Activated CD8-positive, alpha-beta T cell treated with anti-CD3 and anti-CD28 coated beads, Interleukin-2, amount 10 ng/mL, durations not matched to agents 7 days and 5 days (primary cell): ENCODE measurements at regions not wholly inside any gene's neighbourhood (a gene's known extent, or its start where the extent isn't known, plus 50 kb on each side); places are given as distances from the start of the nearest gene placed in this dataset.

ENCODE experiments used
- ATAC-seq: fragments of 150-1000 bp; cut with Tn5 transposase; one replicate; pipeline ENCODE4 v1.10.0; 2021; ENCODE audit warnings: moderate library complexity
- CTCF ChIA-PET: fragments of 350-600 bp; sonication (Branson Sonifier 250); formaldehyde crosslinking; loops from one replicate; lab custom pipeline; 2021; ENCODE audit warnings: antibody characterized with exemption; lab: Charles Lee
- POLR2A ChIA-PET: fragments of 350-600 bp; sonication (Branson Sonifier 250); formaldehyde crosslinking; loops from one replicate; lab custom pipeline; 2021; ENCODE audit warnings: antibody characterized with exemption; lab: Charles Lee
- DNase-seq: peaks from one replicate; pipeline ENCODE4 v3.0.0-alpha.2; 2020
- H3K27ac Mint-ChIP-seq: one replicate; pipeline ENCODE4 v1.8.0; 2021; ENCODE audit warnings: mild to moderate bottlenecking, mixed read lengths
- H3K27me3 Mint-ChIP-seq: one replicate; pipeline ENCODE4 v1.8.0; 2021; ENCODE audit warnings: low read depth, mixed read lengths
- H3K36me3 Mint-ChIP-seq: one replicate; pipeline ENCODE4 v1.8.0; 2021; ENCODE audit warnings: low read depth, mixed read lengths
- H3K4me1 Mint-ChIP-seq: one replicate; pipeline ENCODE4 v1.8.0; 2021; ENCODE audit warnings: low read depth, mixed read lengths
- H3K4me3 Mint-ChIP-seq: one replicate; pipeline ENCODE4 v1.8.0; 2021; ENCODE audit warnings: mild to moderate bottlenecking, mixed read lengths
- H3K9me3 Mint-ChIP-seq: one replicate; pipeline ENCODE4 v1.8.0; 2022; ENCODE audit warnings: mixed read lengths; ENCODE audit not compliant: insufficient read depth

GRCh38 chr14:104282332-104283196 lies 144.2 kb downstream of the KIF26A start:
- ATAC-seq (no peak), DNase-seq (no peak)
- ChIA-PET POLR2A (no interaction called here), CTCF (no interaction called here)
- Mint-ChIP-seq H3K27me3 (no peaks in the 10 kb centered on the region), H3K9me3 (no peaks in the 10 kb centered on the region), H3K36me3 (no peaks in the 10 kb centered on the region), H3K4me1 (no peaks in the 10 kb centered on the region), H3K27ac (no peak overlapping the region), H3K4me3 (no peak overlapping the region)

GRCh38 chr14:104283197-104284106 lies 145.1 kb downstream of the KIF26A start:
- Mint-ChIP-seq H3K27ac (no peak overlapping the region), H3K4me3 (no peak overlapping the region), H3K9me3 (no peaks in the 10 kb centered on the region), H3K27me3 (no peaks in the 10 kb centered on the region), H3K4me1 (no peaks in the 10 kb centered on the region), H3K36me3 (no peaks in the 10 kb centered on the region)
- ChIA-PET CTCF (no interaction called here), POLR2A (no interaction called here)
- ATAC-seq (no peak), DNase-seq (no peak)

- no peak overlapping the region for H3K27ac Mint-ChIP-seq
- H3K4me3 Mint-ChIP-seq, result no peak overlapping the region
- no peaks in the 10 kb centered on the region for H3K36me3 Mint-ChIP-seq
- DNase-seq (no peak), ATAC-seq (no peak)
- no peaks in the 10 kb centered on the region for H3K9me3 Mint-ChIP-seq
- no peaks in the 10 kb centered on the region for H3K4me1 Mint-ChIP-seq
- ChIA-PET CTCF (no interaction called here), POLR2A (no interaction called here)
- H3K27me3 Mint-ChIP-seq, result no peaks in the 10 kb centered on the region
Observed at GRCh38 chr14:104284107-104284592, 145.8 kb downstream of the KIF26A start.

GRCh38 chr14:104284636-104285507 lies 146.5 kb downstream of the KIF26A start:
- ChIA-PET POLR2A (interaction anchor here (0.5 kb wide), 1 partner anchor 345 kb away, joined by 3 read pairs; no protein-coding TSS in a partner anchor), CTCF (no interaction called here)
- Mint-ChIP-seq H3K36me3 (no peaks in the 10 kb centered on the region), H3K9me3 (no peaks in the 10 kb centered on the region), H3K4me1 (no peaks in the 10 kb centered on the region), H3K27ac (no peak overlapping the region), H3K4me3 (no peak overlapping the region), H3K27me3 (no peaks in the 10 kb centered on the region)
- DNase-seq (no peak), ATAC-seq (no peak)

- DNase-seq (no peak), ATAC-seq (no peak)
- ChIA-PET POLR2A (interaction anchor here (0.5 kb wide), 1 partner anchor 345 kb away, joined by 3 read pairs; no protein-coding TSS in a partner anchor), CTCF (no interaction called here)
- H3K27ac Mint-ChIP-seq, result no peak overlapping the region
- no peaks in the 10 kb centered on the region for H3K27me3 Mint-ChIP-seq
- H3K9me3 Mint-ChIP-seq, result no peaks in the 10 kb centered on the region
- no peaks in the 10 kb centered on the region for H3K36me3 Mint-ChIP-seq
- H3K4me3 Mint-ChIP-seq, result no peak overlapping the region
- H3K4me1 Mint-ChIP-seq, result no peaks in the 10 kb centered on the region
Observed at GRCh38 chr14:104285508-104285840, 147.1 kb downstream of the KIF26A start.

GRCh38 chr14:104286086-104286485 lies 147.7 kb downstream of the KIF26A start:
- H3K36me3 Mint-ChIP-seq, result no peaks in the 10 kb centered on the region
- H3K27ac Mint-ChIP-seq, result no peak overlapping the region
- POLR2A ChIA-PET, result no interaction called here

GRCh38 chr14:104286496-104286895 lies 148.1 kb downstream of the KIF26A start:
- Mint-ChIP-seq H3K9me3 (no peaks in the 10 kb centered on the region), H3K4me1 (no peaks in the 10 kb centered on the region), H3K36me3 (no peaks in the 10 kb centered on the region), H3K4me3 (no peak overlapping the region), H3K27ac (no peak overlapping the region), H3K27me3 (no peaks in the 10 kb centered on the region)
- no peak for ATAC-seq
- POLR2A ChIA-PET, result no interaction called here
- CTCF ChIA-PET, result no interaction called here
- no peak for DNase-seq

More at GRCh38 chr14:104286086-104286485, 147.7 kb downstream of the KIF26A start:
- no peaks in the 10 kb centered on the region for H3K27me3 Mint-ChIP-seq
- CTCF ChIA-PET, result no interaction called here
- H3K9me3 Mint-ChIP-seq, result no peaks in the 10 kb centered on the region
- ATAC-seq (no peak), DNase-seq (no peak)
- no peaks in the 10 kb centered on the region for H3K4me1 Mint-ChIP-seq
- H3K4me3 Mint-ChIP-seq, result no peak overlapping the region

GRCh38 chr14:104287301-104288009 lies 149.1 kb downstream of the KIF26A start:
- no peak overlapping the region for H3K4me3 Mint-ChIP-seq
- CTCF ChIA-PET, result no interaction called here
- DNase-seq, result no peak
- no peaks in the 10 kb centered on the region for H3K36me3 Mint-ChIP-seq
- H3K27me3 Mint-ChIP-seq, result no peaks in the 10 kb centered on the region
- no peaks in the 10 kb centered on the region for H3K4me1 Mint-ChIP-seq
- POLR2A ChIA-PET, result no interaction called here
- ATAC-seq, result no peak
- no peak overlapping the region for H3K27ac Mint-ChIP-seq
- no peaks in the 10 kb centered on the region for H3K9me3 Mint-ChIP-seq

GRCh38 chr14:104288272-104288671 lies 149.9 kb downstream of the KIF26A start:
- Mint-ChIP-seq H3K27ac (no peak overlapping the region), H3K27me3 (no peaks in the 10 kb centered on the region), H3K36me3 (no peaks in the 10 kb centered on the region), H3K9me3 (no peaks in the 10 kb centered on the region), H3K4me1 (no peaks in the 10 kb centered on the region), H3K4me3 (no peak overlapping the region)
- CTCF ChIA-PET, result no interaction called here
- ATAC-seq, result no peak
- DNase-seq, result no peak
- POLR2A ChIA-PET, result no interaction called here

GRCh38 chr14:104289507-104289906 lies 151.1 kb downstream of the KIF26A start:
- H3K27me3 Mint-ChIP-seq, result no peaks in the 10 kb centered on the region
- no peaks in the 10 kb centered on the region for H3K9me3 Mint-ChIP-seq
- no peak overlapping the region for H3K27ac Mint-ChIP-seq
- DNase-seq, result no peak
- CTCF ChIA-PET, result no interaction called here
- POLR2A ChIA-PET, result no interaction called here
- ATAC-seq, result no peak
- no peaks in the 10 kb centered on the region for H3K36me3 Mint-ChIP-seq
- H3K4me1 Mint-ChIP-seq, result no peaks in the 10 kb centered on the region
- H3K4me3 Mint-ChIP-seq, result no peak overlapping the region

GRCh38 chr14:104290058-104290667 lies 151.8 kb downstream of the KIF26A start:
- no peak overlapping the region for H3K27ac Mint-ChIP-seq
- no peak overlapping the region for H3K4me3 Mint-ChIP-seq
- ChIA-PET POLR2A (no interaction called here), CTCF (no interaction called here)
- no peaks in the 10 kb centered on the region for H3K9me3 Mint-ChIP-seq
- H3K4me1 Mint-ChIP-seq, result no peaks in the 10 kb centered on the region
- no peak for ATAC-seq
- DNase-seq, result no peak
- no peaks in the 10 kb centered on the region for H3K36me3 Mint-ChIP-seq
- H3K27me3 Mint-ChIP-seq, result no peaks in the 10 kb centered on the region
